ENCODE measurements at regions not wholly inside any gene's neighbourhood (a gene's known extent, or its start where the extent isn't known, plus 50 kb on each side); places are given as distances from the start of the nearest gene placed in this dataset.

- no peak for DNase-seq (ENCODE audit: low spot score)
- H3K27ac ChIP-seq, result no peak overlapping the region
- ChIA-PET POLR2A (ENCODE audit: low non-redundant PET) (no interaction called here), CTCF (interaction anchor here (0.6 kb wide), 1 partner anchor 624 kb away, joined by 4 read pairs; no protein-coding TSS in a partner anchor)
- no peak for TF ChIP-seq CTCF (conservative IDR thresholded peaks at IDR 0.05; ENCODE audit: low read depth)
These were observed 124.6 kb upstream of the GBE1 start for GRCh38 chr3:81886081-81886480.

GRCh38 chr3:81884791-81885190, 123.3 kb upstream of the GBE1 start:
- H3K27ac ChIP-seq, result no peak overlapping the region
- ChIA-PET POLR2A (ENCODE audit: low non-redundant PET) (no interaction called here), CTCF (no interaction called here)
- DNase-seq (ENCODE audit: low spot score), result no peak
- no peak for TF ChIP-seq CTCF (conservative IDR thresholded peaks at IDR 0.05; ENCODE audit: low read depth)

GRCh38 chr3:81876826-81877225, 115.4 kb upstream of the GBE1 start:
- H3K27ac ChIP-seq, result no peak overlapping the region
- no peak for DNase-seq (ENCODE audit: low spot score)
- ChIA-PET CTCF (no interaction called here), POLR2A (ENCODE audit: low non-redundant PET) (no interaction called here)
- TF ChIP-seq CTCF (conservative IDR thresholded peaks at IDR 0.05; ENCODE audit: low read depth), result no peak

GRCh38 chr3:81874738-81875137, 113.3 kb upstream of the GBE1 start:
- CTCF ChIA-PET, result no interaction called here
- H3K27ac ChIP-seq, result no peak overlapping the region
- no peak for TF ChIP-seq CTCF (conservative IDR thresholded peaks at IDR 0.05; ENCODE audit: low read depth)
- DNase-seq (ENCODE audit: low spot score), result no peak
- POLR2A ChIA-PET (ENCODE audit: low non-redundant PET), result no interaction called here

- POLR2A ChIA-PET (ENCODE audit: low non-redundant PET), result no interaction called here
These were observed 111.1 kb upstream of the GBE1 start for GRCh38 chr3:81872566-81872965.

GRCh38 chr3:81871358-81872155, 110.1 kb upstream of the GBE1 start:
- no peak for TF ChIP-seq CTCF (conservative IDR thresholded peaks at IDR 0.05; ENCODE audit: low read depth)
- POLR2A ChIA-PET (ENCODE audit: low non-redundant PET), result no interaction called here
- H3K27ac ChIP-seq, result no peak overlapping the region
- CTCF ChIA-PET, result no interaction called here
- DNase-seq (ENCODE audit: low spot score), result no peak

More at GRCh38 chr3:81872566-81872965, 111.1 kb upstream of the GBE1 start:
- no peak for DNase-seq (ENCODE audit: low spot score)
- TF ChIP-seq CTCF (conservative IDR thresholded peaks at IDR 0.05; ENCODE audit: low read depth), result no peak
- CTCF ChIA-PET, result no interaction called here
- H3K27ac ChIP-seq, result no peak overlapping the region

All from RWPE1 (cell line).